Vagina (tissue), 2 donors: ENCODE measurements at regions not wholly inside any gene's neighbourhood (a gene's known extent, or its start where the extent isn't known, plus 50 kb on each side); places are given as distances from the start of the nearest gene placed in this dataset.

Source experiments
- CTCF ChIP-seq, 3 experiments: fragments of 450-650 bp in 2 of 3; fragments of 200-600 bp in 1 of 3; sonication (generic) in 1 of 3; IDR thresholded peaks; one replicate each; pipeline ENCODE4 v1.5.1; 2017 to 2019; ENCODE audit warnings: antibody characterized with exemption in 3 of 3, mild to moderate bottlenecking in 2 of 3, moderate library complexity in 2 of 3
- POLR2A ChIP-seq, 2 donors: fragments of 450-650 bp; IDR thresholded peaks; one replicate each; pipeline ENCODE4 v1.6.1; 2017; ENCODE audit warnings: antibody characterized with exemption in 2 of 2, mild to moderate bottlenecking in 2 of 2, moderate library complexity in 2 of 2
- POLR2AphosphoS5 ChIP-seq, 2 donors: sonication (generic); formaldehyde crosslinking; IDR thresholded peaks; one replicate each; pipeline ENCODE4 v1.9.0; 2017; ENCODE audit warnings: antibody characterized with exemption in 2 of 2, mild to moderate bottlenecking in 2 of 2, low read depth in 1 of 2; ENCODE audit not compliant: insufficient read depth in 1 of 2

- TF ChIP-seq CTCF (IDR thresholded peaks at IDR 0.05) (no peak), POLR2AphosphoS5 (IDR thresholded peaks at IDR 0.05; ENCODE audit: insufficient read depth in 1 of 2, low read depth in 1 of 2) (no peak), POLR2A (IDR thresholded peaks at IDR 0.05) (no peak)
Measured at GRCh38 chr4:106569146-106570031, 200.8 kb upstream of the GIMD1 start.
